H1 (cell line): ENCODE measurements at regions not wholly inside any gene's neighbourhood (a gene's known extent, or its start where the extent isn't known, plus 50 kb on each side); places are given as distances from the start of the nearest gene placed in this dataset.

Source experiments
- ASH2L ChIP-seq: fragments of 200-600, 300-600 bp; sonication (generic); IDR thresholded peaks from one replicate; pipeline ENCODE4 v1.7.1; 2017; ENCODE audit warnings: low read length
- BCL11A ChIP-seq, 2 experiments: IDR thresholded peaks; one replicate each; pipeline ENCODE4 v1.6.1; 2011; ENCODE audit warnings: low read depth in 2 of 2, low read length in 2 of 2, mild to moderate bottlenecking in 2 of 2
- HDAC6 ChIP-seq: IDR thresholded peaks from one replicate; pipeline ENCODE4 v1.7.1; 2012; ENCODE audit warnings: low read depth, mild to moderate bottlenecking, inconsistent platforms, low read length, moderate library complexity
- SIN3A ChIP-seq, 2 experiments: IDR thresholded peaks in 1 of 2; conservative IDR thresholded peaks in 1 of 2; 2 replicates each; pipeline ENCODE4 v1.6.1; 2011 to 2012; ENCODE audit warnings: low read length in 2 of 2, improper control_type of control experiment in 1 of 2, low read depth in 1 of 2, mild to moderate bottlenecking in 1 of 2
- SP1 ChIP-seq: IDR thresholded peaks from 2 replicates; pipeline ENCODE4 v1.6.1; 2011; ENCODE audit warnings: low read depth, low read length
- ZNF274 ChIP-seq: IDR thresholded peaks from 2 replicates; pipeline ENCODE4 v1.7.0; 2012; ENCODE audit warnings: low read length, borderline replicate concordance; ENCODE audit errors: extremely low read depth

DNA sequence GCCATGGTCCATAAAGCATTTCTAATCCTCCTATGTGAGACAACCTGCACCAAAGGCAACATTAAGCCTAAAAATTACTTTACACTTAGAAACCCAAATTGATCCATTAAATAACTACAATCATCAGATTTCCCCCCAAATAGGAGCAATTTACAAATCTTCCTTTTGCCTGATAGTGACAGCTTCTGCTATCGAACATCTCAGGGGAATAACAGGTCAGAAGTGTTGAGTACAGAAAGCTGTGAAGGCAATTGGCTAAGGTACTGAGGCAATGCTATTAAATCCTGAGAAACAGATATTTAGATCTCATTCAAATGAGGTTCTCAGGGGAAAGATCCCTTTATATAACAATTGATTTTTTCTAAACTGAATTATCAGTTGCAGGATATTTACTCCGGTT is 141.1 kb downstream of the PIK3R1 start (continued):
- TF ChIP-seq ZNF274, result no peak
- no peak for TF ChIP-seq HDAC6
- TF ChIP-seq BCL11A (IDR thresholded peaks at IDR 0.05; ENCODE audit: low read depth in 2 of 2, low read length in 2 of 2), result no peak
- no peak for TF ChIP-seq SIN3A (conservative IDR thresholded peaks at IDR 0.05 in 1 of 2, IDR thresholded peaks at IDR 0.05 in 1 of 2; ENCODE audit: low read depth in 1 of 2, low read length in 2 of 2)
- no peak for TF ChIP-seq ASH2L
- no peak for TF ChIP-seq SP1
